Retinal pigment epithelial cell (primary cell): ENCODE measurements at regions not wholly inside any gene's neighbourhood (a gene's known extent, or its start where the extent isn't known, plus 50 kb on each side); places are given as distances from the start of the nearest gene placed in this dataset.

Experiments used
- DNase-seq: peaks from one replicate; pipeline ENCODE4 v3.0.0-alpha.2; 2010; ENCODE audit warnings: low read depth
- H3K4me3 ChIP-seq: 2 replicates; pipeline ENCODE4 v1.5.1; 2011; ENCODE audit warnings: mild to moderate bottlenecking, low read length, control low read depth, moderate library complexity
- CTCF ChIP-seq: conservative IDR thresholded peaks from 2 replicates; pipeline ENCODE4 v1.5.1; 2011; ENCODE audit warnings: low read depth, low read length, control low read depth, inconsistent platforms

GRCh38 chr7:89927762-89928161 is 226.5 kb upstream of the STEAP1 start:
- TF ChIP-seq CTCF = no peak
- no peak overlapping the region for H3K4me3 ChIP-seq
- DNase-seq = no peak

- no peak overlapping the region for H3K4me3 ChIP-seq
- no peak for TF ChIP-seq CTCF
- no peak for DNase-seq
Measured at GRCh38 chr7:89928451-89928850, 225.8 kb upstream of the STEAP1 start.

- TF ChIP-seq CTCF = no peak
- no peak overlapping the region for H3K4me3 ChIP-seq
- no peak for DNase-seq
Measured at GRCh38 chr7:89934101-89934500, 220.2 kb upstream of the STEAP1 start.

- H3K4me3 ChIP-seq = no peak overlapping the region
- no peak for DNase-seq
- no peak for TF ChIP-seq CTCF
Measured at GRCh38 chr7:89943525-89944050, 210.7 kb upstream of the STEAP1 start.

GRCh38 chr7:89958525-89959068 is 195.7 kb upstream of the STEAP1 start:
- H3K4me3 ChIP-seq = no peak overlapping the region
- TF ChIP-seq CTCF = no peak
- DNase-seq = no peak

GRCh38 chr7:89966067-89966664 is 188.1 kb upstream of the STEAP1 start:
- DNase-seq = no peak
- H3K4me3 ChIP-seq = no peak overlapping the region
- no peak for TF ChIP-seq CTCF

GRCh38 chr7:89975577-89975976 is 178.7 kb upstream of the STEAP1 start:
- H3K4me3 ChIP-seq = no peak overlapping the region
- no peak for TF ChIP-seq CTCF
- DNase-seq = no peak
